ENCODE measurements at regions not wholly inside any gene's neighbourhood (a gene's known extent, or its start where the extent isn't known, plus 50 kb on each side); places are given as distances from the start of the nearest gene placed in this dataset.

- no peaks in the 10 kb centered on the region for H3K4me1 ChIP-seq (ENCODE audit: control insufficient read depth, insufficient read depth, low read length)
- Mint-ChIP-seq H3K4me3 (no peak overlapping the region), H3K36me3 (ENCODE audit: low read depth) (no peaks in the 10 kb centered on the region), H3K27ac (no peak overlapping the region), H3K27me3 (ENCODE audit: insufficient read depth) (peaks cover 18% of the 10 kb centered on the region), H3K4me1 (peaks cover 2% of the 10 kb centered on the region), H3K9me3 (peaks cover 4% of the 10 kb centered on the region)
- H3K4me3 ChIP-seq (ENCODE audit: low read length) = no peak overlapping the region
- DNase-seq = peak; percentile 20
- no peak for TF ChIP-seq CTCF (conservative IDR thresholded peaks at IDR 0.05)
- no peak overlapping the region for H3K9ac ChIP-seq (ENCODE audit: extremely low read depth, low read length, poor library complexity, severe bottlenecking)
- no peaks in the 10 kb centered on the region for H3K27me3 ChIP-seq (ENCODE audit: control insufficient read depth, insufficient read depth, low read length, poor library complexity, severe bottlenecking)
- H3K27ac ChIP-seq (ENCODE audit: low read depth, low read length) = no peak overlapping the region
- no peaks in the 10 kb centered on the region for H3K9me3 ChIP-seq (ENCODE audit: control insufficient read depth, low read length)
- 72 to 79% methylated on average over 3 to 6 of the region's 6 CpGs for WGBS, 2 experiments (ENCODE audit: insufficient coverage in 1 of 2, insufficient read length in 1 of 2)
- no peaks in the 10 kb centered on the region for H3K36me3 ChIP-seq (ENCODE audit: control insufficient read depth, insufficient read depth, low read length)
Observed at GRCh38 chr5:174293006-174293405, 247.5 kb downstream of the NSG2 start.

DNA sequence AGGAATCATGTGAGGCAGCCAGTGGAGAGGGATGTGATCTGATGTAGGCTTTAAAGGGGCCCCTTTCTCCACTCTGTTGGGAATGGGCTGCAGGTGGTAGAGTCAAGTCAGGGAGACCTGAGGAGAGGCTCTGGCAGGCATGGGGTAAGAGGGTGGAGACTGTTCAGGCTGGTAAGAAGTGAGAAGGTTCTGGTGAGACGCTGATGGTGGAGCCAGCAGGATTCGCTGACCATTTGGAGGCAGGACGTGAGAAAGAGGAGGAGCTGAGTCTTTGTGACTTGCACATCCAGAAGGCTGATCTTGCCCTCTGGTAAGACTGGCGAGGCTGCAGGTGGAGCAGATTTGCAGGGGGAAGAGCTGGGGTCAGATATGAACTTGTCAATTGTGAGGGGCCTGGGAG is 248.0 kb downstream of the NSG2 start:
- no peaks in the 10 kb centered on the region for H3K36me3 ChIP-seq (ENCODE audit: control insufficient read depth, insufficient read depth, low read length)
- H3K27me3 Mint-ChIP-seq (ENCODE audit: insufficient read depth) = peaks cover 19% of the 10 kb centered on the region
- H3K9me3 ChIP-seq (ENCODE audit: control insufficient read depth, low read length) = no peaks in the 10 kb centered on the region
- H3K36me3 Mint-ChIP-seq (ENCODE audit: low read depth) = no peaks in the 10 kb centered on the region
- no peak overlapping the region for H3K27ac ChIP-seq (ENCODE audit: low read depth, low read length)
- peaks cover 2% of the 10 kb centered on the region for H3K4me1 Mint-ChIP-seq
- H3K9ac ChIP-seq (ENCODE audit: extremely low read depth, low read length, poor library complexity, severe bottlenecking) = no peak overlapping the region
- TF ChIP-seq CTCF (conservative IDR thresholded peaks at IDR 0.05) = no peak
- no peaks in the 10 kb centered on the region for H3K4me1 ChIP-seq (ENCODE audit: control insufficient read depth, insufficient read depth, low read length)
- H3K4me3 ChIP-seq (ENCODE audit: low read length) = no peak overlapping the region
- no peak overlapping the region for H3K27ac Mint-ChIP-seq
- H3K9me3 Mint-ChIP-seq = peaks cover 8% of the 10 kb centered on the region
- peak; percentile 45 for DNase-seq
- 82 to 89% methylated on average over 4 of the region's 4 CpGs for WGBS, 2 experiments (ENCODE audit: insufficient coverage in 1 of 2, insufficient read length in 1 of 2)
- no peaks in the 10 kb centered on the region for H3K27me3 ChIP-seq (ENCODE audit: control insufficient read depth, insufficient read depth, low read length, poor library complexity, severe bottlenecking)
- H3K4me3 Mint-ChIP-seq = no peak overlapping the region

DNA sequence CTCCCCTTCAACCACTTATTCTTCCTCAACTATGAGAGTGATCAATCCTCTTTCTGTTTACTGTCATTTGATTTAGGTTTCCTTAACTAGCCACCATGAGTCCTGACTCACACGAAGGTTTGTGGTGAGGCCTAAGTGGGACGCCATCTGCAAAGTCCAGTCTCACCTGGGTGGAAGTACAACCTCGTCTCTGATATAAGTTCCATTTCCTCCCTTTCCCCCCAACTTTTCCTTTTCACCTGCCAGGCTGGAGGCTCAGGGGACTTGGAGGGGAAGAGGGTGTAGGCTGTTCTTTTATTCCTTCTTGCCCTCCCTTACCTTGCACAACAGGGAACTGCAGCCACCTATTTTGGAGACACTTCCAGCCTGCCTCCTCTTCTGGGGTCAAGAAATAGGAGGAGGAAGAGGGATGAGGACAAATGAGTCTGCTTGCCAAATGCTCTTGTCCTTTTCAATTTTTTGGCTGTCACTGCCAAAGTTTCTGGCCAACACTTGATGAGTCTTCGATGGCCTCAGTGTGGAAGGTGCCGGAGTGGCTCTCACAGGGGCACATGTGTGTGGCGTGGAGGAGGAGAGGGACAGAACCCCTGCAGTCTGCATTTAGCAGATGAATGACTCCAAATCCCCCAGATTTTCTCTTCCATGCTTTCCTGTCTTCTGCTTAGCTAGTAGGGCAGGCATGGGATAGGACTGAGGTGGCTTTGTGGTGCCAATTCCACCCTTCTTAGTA is 249.6 kb downstream of the NSG2 start:
- 72 to 100% methylated on average over 3 to 6 of the region's 6 CpGs for WGBS, 2 experiments (ENCODE audit: insufficient coverage in 1 of 2, insufficient read length in 1 of 2)

More for the DNA sequence above, 249.6 kb downstream of the NSG2 start:
- Histone ChIP-seq H3K9ac (ENCODE audit: extremely low read depth, low read length, poor library complexity, severe bottlenecking) (no peak overlapping the region), H3K4me1 (ENCODE audit: control insufficient read depth, insufficient read depth, low read length) (no peaks in the 10 kb centered on the region), H3K27ac (ENCODE audit: low read depth, low read length) (no peak overlapping the region), H3K9me3 (ENCODE audit: control insufficient read depth, low read length) (no peaks in the 10 kb centered on the region), H3K27me3 (ENCODE audit: control insufficient read depth, insufficient read depth, low read length, poor library complexity, severe bottlenecking) (no peaks in the 10 kb centered on the region), H3K4me3 (ENCODE audit: low read length) (no peak overlapping the region), H3K36me3 (ENCODE audit: control insufficient read depth, insufficient read depth, low read length) (no peaks in the 10 kb centered on the region)
- Mint-ChIP-seq H3K4me1 (peaks cover 2% of the 10 kb centered on the region), H3K27me3 (ENCODE audit: insufficient read depth) (peaks cover 25% of the 10 kb centered on the region), H3K9me3 (peaks cover 9% of the 10 kb centered on the region), H3K27ac (no peak overlapping the region), H3K4me3 (no peak overlapping the region), H3K36me3 (ENCODE audit: low read depth) (no peaks in the 10 kb centered on the region)
- TF ChIP-seq CTCF (conservative IDR thresholded peaks at IDR 0.05) = no peak
- DNase-seq = peak; percentile 25

All from endodermal cell (in vitro differentiated cells).